Muscle of leg (tissue), 3 donors: ENCODE measurements at regions not wholly inside any gene's neighbourhood (a gene's known extent, or its start where the extent isn't known, plus 50 kb on each side); places are given as distances from the start of the nearest gene placed in this dataset.
"Not testable (repeated sequence)": the region's sequence is repeated elsewhere in the genome, so short reads cannot be mapped to it uniquely, and the experiment has no call there.

Experiments used
- DNase-seq: peaks from one replicate; pipeline ENCODE4 v3.0.0; 2013
- H3K27ac ChIP-seq: one replicate; pipeline ENCODE4 v1.5.1; 2013; ENCODE audit warnings: mild to moderate bottlenecking, low read length, control low read depth
- H3K27me3 ChIP-seq: one replicate; pipeline ENCODE4 v1.6.1; 2013; ENCODE audit warnings: low read length; ENCODE audit not compliant: control insufficient read depth, insufficient read depth
- H3K36me3 ChIP-seq: one replicate; pipeline ENCODE4 v1.6.1; 2013; ENCODE audit warnings: low read length; ENCODE audit not compliant: control insufficient read depth, insufficient read depth
- H3K4me1 ChIP-seq: one replicate; pipeline ENCODE4 v1.6.1; 2013; ENCODE audit warnings: low read length; ENCODE audit not compliant: control insufficient read depth, insufficient read depth
- H3K4me3 ChIP-seq: one replicate; pipeline ENCODE4 v1.5.1; 2013; ENCODE audit warnings: low read length, control low read depth
- H3K9me3 ChIP-seq: replicated peaks from 2 replicates; pipeline ENCODE4 v1.6.1; 2013; ENCODE audit warnings: low read depth, low read length; ENCODE audit not compliant: control insufficient read depth
- WGBS: methylation state at CpG from one replicate; pipeline ENCODE4 v1.1.5; 2013; ENCODE audit warnings: missing lambda C conversion rate; ENCODE audit not compliant: insufficient coverage; 5-methylcytosine and 5-hydroxymethylcytosine counted together

- no peak for DNase-seq
- H3K27ac ChIP-seq: no peak overlapping the region
- no peaks in the 10 kb centered on the region for H3K4me1 ChIP-seq
- no peaks in the 10 kb centered on the region for H3K27me3 ChIP-seq
- no peaks in the 10 kb centered on the region for H3K36me3 ChIP-seq
- H3K9me3 ChIP-seq: peaks cover 7% of the 10 kb centered on the region
- H3K4me3 ChIP-seq: no peak overlapping the region
Measured at GRCh38 chr5:32859211-32859641, 148.1 kb downstream of the NPR3 start.

GRCh38 chr5:32865475-32865874 is 154.4 kb downstream of the NPR3 start:
- no CpG with 5 or more reads among the region's 5 CpGs for whole genome bisulfite sequencing
- H3K27me3 ChIP-seq: no peaks in the 10 kb centered on the region
- H3K36me3 ChIP-seq: no peaks in the 10 kb centered on the region
- no peaks in the 10 kb centered on the region for H3K4me1 ChIP-seq
- H3K27ac ChIP-seq: no peak overlapping the region
- H3K4me3 ChIP-seq: no peak overlapping the region
- DNase-seq: peak; percentile 8
- H3K9me3 ChIP-seq: no peaks in the 10 kb centered on the region

GRCh38 chr5:32866138-32866537 is 155.0 kb downstream of the NPR3 start:
- whole genome bisulfite sequencing: no CpG with 5 or more reads among the region's 1 CpG
- Histone ChIP-seq H3K36me3 (no peaks in the 10 kb centered on the region), H3K27me3 (no peaks in the 10 kb centered on the region), H3K4me1 (no peaks in the 10 kb centered on the region), H3K27ac (no peak overlapping the region), H3K4me3 (no peak overlapping the region), H3K9me3 (no peaks in the 10 kb centered on the region)
- no peak for DNase-seq

GRCh38 chr5:32869216-32869615 is 158.1 kb downstream of the NPR3 start:
- H3K27me3 ChIP-seq: no peaks in the 10 kb centered on the region
- H3K4me1 ChIP-seq: no peaks in the 10 kb centered on the region
- no peaks in the 10 kb centered on the region for H3K36me3 ChIP-seq
- no peak overlapping the region for H3K27ac ChIP-seq
- 55% methylated on average over 2 of the region's 3 CpGs for WGBS
- no peak for DNase-seq
- H3K4me3 ChIP-seq: no peak overlapping the region
- H3K9me3 ChIP-seq: peaks cover 4% of the 10 kb centered on the region

GRCh38 chr5:32876791-32877190 is 165.7 kb downstream of the NPR3 start:
- Histone ChIP-seq H3K36me3 (no peaks in the 10 kb centered on the region), H3K4me3 (no peak overlapping the region), H3K27me3 (no peaks in the 10 kb centered on the region), H3K27ac (no peak overlapping the region), H3K9me3 (peaks cover 7% of the 10 kb centered on the region), H3K4me1 (no peaks in the 10 kb centered on the region)
- WGBS: no CpG with 5 or more reads among the region's 1 CpG
- no peak for DNase-seq

- not testable (repeated sequence) for H3K9me3 ChIP-seq, H3K4me3 ChIP-seq, H3K27me3 ChIP-seq, H3K36me3 ChIP-seq, DNase-seq, H3K4me1 ChIP-seq, H3K27ac ChIP-seq
- WGBS: no CpG with 5 or more reads among the region's 3 CpGs
Measured at GRCh38 chr5:32879364-32879763, 168.2 kb downstream of the NPR3 start.

- no peaks in the 10 kb centered on the region for H3K36me3 ChIP-seq
- no peak for DNase-seq
- no peak overlapping the region for H3K4me3 ChIP-seq
- H3K27me3 ChIP-seq: no peaks in the 10 kb centered on the region
- no CpG with 5 or more reads among the region's 3 CpGs for WGBS
- peaks cover 5% of the 10 kb centered on the region for H3K9me3 ChIP-seq
- H3K4me1 ChIP-seq: no peaks in the 10 kb centered on the region
- H3K27ac ChIP-seq: no peak overlapping the region
Measured at GRCh38 chr5:32880796-32881195, 169.7 kb downstream of the NPR3 start.

GRCh38 chr5:32887390-32887789 is 176.3 kb downstream of the NPR3 start:
- peaks cover 2% of the 10 kb centered on the region for H3K9me3 ChIP-seq
- H3K36me3 ChIP-seq: no peaks in the 10 kb centered on the region
- H3K4me3 ChIP-seq: no peak overlapping the region
- no peaks in the 10 kb centered on the region for H3K27me3 ChIP-seq
- no peak for DNase-seq
- H3K4me1 ChIP-seq: no peaks in the 10 kb centered on the region
- H3K27ac ChIP-seq: no peak overlapping the region
- 20% methylated on average over 1 of the region's 2 CpGs for WGBS

- Histone ChIP-seq H3K36me3 (no peaks in the 10 kb centered on the region), H3K9me3 (peaks cover under 1% of the 10 kb centered on the region), H3K4me3 (no peak overlapping the region), H3K27ac (no peak overlapping the region), H3K27me3 (no peaks in the 10 kb centered on the region), H3K4me1 (no peaks in the 10 kb centered on the region)
- no CpG with 5 or more reads among the region's 1 CpG for WGBS
- no peak for DNase-seq
Measured at GRCh38 chr5:32889078-32889477, 178.0 kb downstream of the NPR3 start.

- Histone ChIP-seq H3K36me3 (no peaks in the 10 kb centered on the region), H3K4me1 (no peaks in the 10 kb centered on the region), H3K27me3 (no peaks in the 10 kb centered on the region), H3K9me3 (no peaks in the 10 kb centered on the region), H3K4me3 (no peak overlapping the region), H3K27ac (no peak overlapping the region)
- no peak for DNase-seq
- no CpG with 5 or more reads among the region's 2 CpGs for WGBS
Measured at GRCh38 chr5:32903613-32904012, 192.5 kb downstream of the NPR3 start.

- Histone ChIP-seq H3K36me3 (no peaks in the 10 kb centered on the region), H3K27me3 (no peaks in the 10 kb centered on the region)
- WGBS: no CpG with 5 or more reads among the region's 2 CpGs
Measured at GRCh38 chr5:32908641-32909040, 197.5 kb downstream of the NPR3 start.

More at GRCh38 chr5:32908641-32909040, 197.5 kb downstream of the NPR3 start:
- H3K9me3 ChIP-seq: no peaks in the 10 kb centered on the region
- H3K4me1 ChIP-seq: no peaks in the 10 kb centered on the region
- no peak overlapping the region for H3K27ac ChIP-seq
- no peak for DNase-seq
- no peak overlapping the region for H3K4me3 ChIP-seq
